GM12891 (cell line): ENCODE measurements at regions not wholly inside any gene's neighbourhood (a gene's known extent, or its start where the extent isn't known, plus 50 kb on each side); places are given as distances from the start of the nearest gene placed in this dataset.

Experiments
- PAX5 ChIP-seq: IDR thresholded peaks from 2 replicates; pipeline ENCODE4 v1.6.1; 2011; ENCODE audit warnings: low read length, moderate library complexity, mild to moderate bottlenecking; ENCODE audit not compliant: insufficient read depth, severe bottlenecking
- POLR2A ChIP-seq: IDR thresholded peaks from 2 replicates; pipeline ENCODE4 v1.6.1; 2011; ENCODE audit warnings: low read depth, low read length, control low read depth
- POLR2AphosphoS5 ChIP-seq: IDR thresholded peaks from 2 replicates; pipeline ENCODE4 v1.6.1; 2011; ENCODE audit warnings: low read depth, low read length, control low read depth
- POU2F2 ChIP-seq: IDR thresholded peaks from 2 replicates; pipeline ENCODE4 v1.6.1; 2011; ENCODE audit warnings: low read depth, mild to moderate bottlenecking, control low read depth, low read length, moderate library complexity
- SPI1 ChIP-seq: IDR thresholded peaks from 2 replicates; pipeline ENCODE4 v1.6.1; 2011; ENCODE audit warnings: low read depth, low read length, control low read depth
- TAF1 ChIP-seq: IDR thresholded peaks from 2 replicates; pipeline ENCODE4 v1.6.1; 2011; ENCODE audit warnings: low read depth, low read length, control low read depth

- TF ChIP-seq TAF1 (no peak), SPI1 (no peak), POLR2A (no peak), POLR2AphosphoS5 (no peak), POU2F2 (no peak), PAX5 (no peak)
Observed at GRCh38 chr1:214898718-214899117, 183.8 kb upstream of the KCNK2 start.
